ENCODE measurements at regions not wholly inside any gene's neighbourhood (a gene's known extent, or its start where the extent isn't known, plus 50 kb on each side); places are given as distances from the start of the nearest gene placed in this dataset.
"Not testable (repeated sequence)": the region's sequence is repeated elsewhere in the genome, so short reads cannot be mapped to it uniquely, and the experiment has no call there.

- Histone ChIP-seq H3K27me3 (no peaks in the 10 kb centered on the region), H3K4me3 (no peak overlapping the region), H3K36me3 (no peaks in the 10 kb centered on the region), H3K9me3 (no peaks in the 10 kb centered on the region)
- no peak for DNase-seq
Measured at GRCh38 chr10:71077796-71078453, 134.4 kb upstream of the UNC5B start.

GRCh38 chr10:71078454-71079145 is 133.8 kb upstream of the UNC5B start:
- Histone ChIP-seq H3K36me3 (no peaks in the 10 kb centered on the region), H3K27me3 (no peaks in the 10 kb centered on the region), H3K9me3 (no peaks in the 10 kb centered on the region), H3K4me3 (no peak overlapping the region)
- DNase-seq, result no peak

GRCh38 chr10:71079761-71080380 is 132.5 kb upstream of the UNC5B start:
- H3K9me3 ChIP-seq, result no peaks in the 10 kb centered on the region
- no peaks in the 10 kb centered on the region for H3K27me3 ChIP-seq
- no peak overlapping the region for H3K4me3 ChIP-seq
- no peaks in the 10 kb centered on the region for H3K36me3 ChIP-seq
- DNase-seq, result no peak

GRCh38 chr10:71080381-71081228 is 131.8 kb upstream of the UNC5B start:
- Histone ChIP-seq H3K4me3 (no peak overlapping the region), H3K36me3 (no peaks in the 10 kb centered on the region), H3K9me3 (no peaks in the 10 kb centered on the region), H3K27me3 (no peaks in the 10 kb centered on the region)
- DNase-seq, result no peak

- no peak for DNase-seq
- Histone ChIP-seq H3K27me3 (no peaks in the 10 kb centered on the region), H3K36me3 (no peaks in the 10 kb centered on the region), H3K4me3 (no peak overlapping the region), H3K9me3 (no peaks in the 10 kb centered on the region)
Measured at GRCh38 chr10:71081229-71081560, 131.2 kb upstream of the UNC5B start.

- Histone ChIP-seq H3K4me3 (no peak overlapping the region), H3K27me3 (no peaks in the 10 kb centered on the region), H3K36me3 (no peaks in the 10 kb centered on the region), H3K9me3 (no peaks in the 10 kb centered on the region)
- DNase-seq, result no peak
Measured at GRCh38 chr10:71081912-71082311, 130.5 kb upstream of the UNC5B start.

GRCh38 chr10:71082960-71083715 is 129.2 kb upstream of the UNC5B start:
- Histone ChIP-seq H3K9me3 (no peaks in the 10 kb centered on the region), H3K4me3 (no peak overlapping the region), H3K36me3 (no peaks in the 10 kb centered on the region), H3K27me3 (no peaks in the 10 kb centered on the region)
- no peak for DNase-seq

GRCh38 chr10:71083716-71083975 is 128.7 kb upstream of the UNC5B start:
- Histone ChIP-seq H3K4me3 (no peak overlapping the region), H3K9me3 (no peaks in the 10 kb centered on the region), H3K27me3 (no peaks in the 10 kb centered on the region), H3K36me3 (no peaks in the 10 kb centered on the region)
- DNase-seq, result no peak

GRCh38 chr10:71084061-71084817 is 128.1 kb upstream of the UNC5B start:
- H3K4me3 ChIP-seq, result no peak overlapping the region
- no peak for DNase-seq
- no peaks in the 10 kb centered on the region for H3K9me3 ChIP-seq
- no peaks in the 10 kb centered on the region for H3K27me3 ChIP-seq
- no peaks in the 10 kb centered on the region for H3K36me3 ChIP-seq

GRCh38 chr10:71084818-71085126 is 127.6 kb upstream of the UNC5B start:
- Histone ChIP-seq H3K27me3 (no peaks in the 10 kb centered on the region), H3K9me3 (no peaks in the 10 kb centered on the region), H3K36me3 (no peaks in the 10 kb centered on the region), H3K4me3 (no peak overlapping the region)
- no peak for DNase-seq

- H3K27me3 ChIP-seq, result no peaks in the 10 kb centered on the region
- no peaks in the 10 kb centered on the region for H3K36me3 ChIP-seq
- no peak overlapping the region for H3K4me3 ChIP-seq
- H3K9me3 ChIP-seq, result no peaks in the 10 kb centered on the region
- no peak for DNase-seq
Measured at GRCh38 chr10:71085689-71086438, 126.5 kb upstream of the UNC5B start.

GRCh38 chr10:71086439-71087080 is 125.8 kb upstream of the UNC5B start:
- Histone ChIP-seq H3K36me3 (no peaks in the 10 kb centered on the region), H3K9me3 (no peaks in the 10 kb centered on the region), H3K4me3 (no peak overlapping the region), H3K27me3 (no peaks in the 10 kb centered on the region)
- DNase-seq, result no peak

- Histone ChIP-seq H3K27me3 (no peaks in the 10 kb centered on the region), H3K4me3 (no peak overlapping the region), H3K36me3 (no peaks in the 10 kb centered on the region), H3K9me3 (no peaks in the 10 kb centered on the region)
- no peak for DNase-seq
Measured at GRCh38 chr10:71087622-71088021, 124.7 kb upstream of the UNC5B start.

- Histone ChIP-seq H3K9me3 (no peaks in the 10 kb centered on the region), H3K27me3 (no peaks in the 10 kb centered on the region), H3K4me3 (no peak overlapping the region), H3K36me3 (no peaks in the 10 kb centered on the region)
- no peak for DNase-seq
Measured at GRCh38 chr10:71088054-71088453, 124.3 kb upstream of the UNC5B start.

GRCh38 chr10:71088578-71088977 is 123.8 kb upstream of the UNC5B start:
- not testable (repeated sequence) for H3K36me3 ChIP-seq, H3K27me3 ChIP-seq, DNase-seq, H3K9me3 ChIP-seq, H3K4me3 ChIP-seq
